Kidney (tissue), 13 donors: ENCODE measurements at regions not wholly inside any gene's neighbourhood (a gene's known extent, or its start where the extent isn't known, plus 50 kb on each side); places are given as distances from the start of the nearest gene placed in this dataset.

ENCODE experiments used
- DNase-seq, 5 donors: peaks; one replicate each; pipeline ENCODE4 v3.0.0-alpha.2; 2013 to 2020
- FAIRE-seq: peaks from 2 replicates; lab custom pipeline; 2012; peaks lifted over from hg19 to GRCh38; lab: Jason Lieb, UNC
- H3K27ac ChIP-seq, 2 donors: one replicate each; pipeline ENCODE4 v1.7.0; 2013; ENCODE audit warnings: low read depth in 2 of 2, low read length in 2 of 2, inconsistent platforms in 1 of 2
- H3K27me3 ChIP-seq: one replicate; pipeline ENCODE4 v1.7.1; 2013; ENCODE audit warnings: low read length, inconsistent platforms; ENCODE audit not compliant: control insufficient read depth, insufficient read depth
- H3K36me3 ChIP-seq, 3 donors: one replicate each; pipeline versions ENCODE4 v1.7.0 to v1.7.1; 2013; ENCODE audit warnings: low read length in 3 of 3, control low read depth in 1 of 3, inconsistent platforms in 1 of 3; ENCODE audit not compliant: insufficient read depth in 3 of 3, control insufficient read depth in 2 of 3
- H3K4me1 ChIP-seq, 3 donors: one replicate each; pipeline versions ENCODE4 v1.7.0 to v1.7.1; 2013; ENCODE audit warnings: low read length in 3 of 3, inconsistent platforms in 1 of 3, low read depth in 1 of 3; ENCODE audit not compliant: control insufficient read depth in 2 of 3, insufficient read depth in 2 of 3
- H3K4me3 ChIP-seq, 3 donors: one replicate each; pipeline versions ENCODE4 v1.7.0 to v1.8.1; 2013; ENCODE audit warnings: low read length in 3 of 3, control low read depth in 1 of 3, inconsistent platforms in 1 of 3
- H3K9ac ChIP-seq, 3 donors: one replicate each; pipeline versions ENCODE4 v1.7.0 to v1.7.1; 2013; ENCODE audit warnings: low read length in 3 of 3, control low read depth in 1 of 3, inconsistent platforms in 1 of 3
- H3K9me3 ChIP-seq, 3 donors: one replicate each; pipeline versions ENCODE4 v1.7.0 to v1.7.1; 2013; ENCODE audit warnings: low read length in 3 of 3, control low read depth in 1 of 3, inconsistent platforms in 1 of 3; ENCODE audit not compliant: control insufficient read depth in 2 of 3, insufficient read depth in 1 of 3
- CTCF ChIP-seq: IDR thresholded peaks from 3 replicates; pipeline ENCODE4 v1.5.1; 2012; ENCODE audit warnings: mild to moderate bottlenecking, moderate library complexity, borderline replicate concordance; ENCODE audit not compliant: insufficient read depth; ENCODE audit errors: extremely low read depth
- intact Hi-C: fragments of 100-400 bp; cut with DNase I; formaldehyde crosslinking; loops from one replicate; pipeline ENCODE4 v1.11.1; 2022
- donor health status: control.
- donor health status: control.
- donor health status: control.
- donor health status: control.
- donor health status: control.
- donor health status: DM: yes; HTN: yes; CAD: no.
- donor health status: Normal renal cell carcinoma (clear cell type).

- FAIRE-seq, result no peak
- H3K4me1 ChIP-seq, result peaks cover 0 to 2% (median 0%) of the 10 kb centered on the region in 3 donors
Measured at GRCh38 chr2:18435426-18436037, 124.9 kb downstream of the RDH14 start.

GRCh38 chr2:18433872-18434271 is 126.6 kb downstream of the RDH14 start:
- Histone ChIP-seq H3K9ac (no peak overlapping the region), H3K4me3 (no peak overlapping the region), H3K4me1 (peaks cover 0 to 2% (median 0%) of the 10 kb centered on the region in 3 donors), H3K27me3 (no peaks in the 10 kb centered on the region), H3K9me3 (no peaks in the 10 kb centered on the region), H3K27ac (no peak overlapping the region), H3K36me3 (no peaks in the 10 kb centered on the region)
- TF ChIP-seq CTCF, result no peak
- intact Hi-C loops, result no loop called here
- DNase-seq (no peak), FAIRE-seq (no peak)

More at GRCh38 chr2:18435426-18436037, 124.9 kb downstream of the RDH14 start:
- Histone ChIP-seq H3K27me3 (no peaks in the 10 kb centered on the region), H3K9me3 (no peaks in the 10 kb centered on the region), H3K27ac (no peak overlapping the region), H3K4me3 (no peak overlapping the region), H3K36me3 (no peaks in the 10 kb centered on the region), H3K9ac (no peak overlapping the region)
- TF ChIP-seq CTCF, result peak; percentile 40
- intact Hi-C loops, result no loop called here
- peak in 3 of 5 donors; percentile 62 to 85 (median 79) for DNase-seq

- H3K27ac ChIP-seq, result no peak overlapping the region
- H3K4me1 ChIP-seq, result peaks cover 0 to 2% (median 0%) of the 10 kb centered on the region in 3 donors
- H3K4me3 ChIP-seq, result no peak overlapping the region
- no peaks in the 10 kb centered on the region for H3K9me3 ChIP-seq
- no peaks in the 10 kb centered on the region for H3K27me3 ChIP-seq
- DNase-seq, result peak in 4 of 5 donors; percentile 45 to 80 (median 60)
- H3K9ac ChIP-seq, result no peak overlapping the region
- no peak for FAIRE-seq
- no peak for TF ChIP-seq CTCF
- intact Hi-C loops, result no loop called here
- no peaks in the 10 kb centered on the region for H3K36me3 ChIP-seq
Measured at GRCh38 chr2:18432999-18433398, 127.5 kb downstream of the RDH14 start.
